GM18507 (cell line): ENCODE measurements at regions not wholly inside any gene's neighbourhood (a gene's known extent, or its start where the extent isn't known, plus 50 kb on each side); places are given as distances from the start of the nearest gene placed in this dataset.

Source experiments
- DNase-seq: peaks from one replicate; pipeline ENCODE4 v3.0.0; 2011; ENCODE audit warnings: low read depth; ENCODE audit not compliant: insufficient read length; ENCODE audit errors: extremely low spot score
- FAIRE-seq: peaks from 2 replicates; lab custom pipeline; 2011; peaks lifted over from hg19 to GRCh38; lab: Jason Lieb, UNC

- DNase-seq (no peak), FAIRE-seq (no peak)
Observed at GRCh38 chr5:125348936-125349831, 602.7 kb upstream of the ZNF608 start.

- DNase-seq (no peak), FAIRE-seq (no peak)
Observed at GRCh38 chr5:125357660-125358059, 611.2 kb upstream of the ZNF608 start.

GRCh38 chr5:125365747-125366146, 619.3 kb upstream of the ZNF608 start:
- FAIRE-seq: no peak
- no peak for DNase-seq

- DNase-seq: no peak
Observed at GRCh38 chr5:125367702-125368101, 621.3 kb upstream of the ZNF608 start.

GRCh38 chr5:125370461-125371205, 624.2 kb upstream of the ZNF608 start:
- DNase-seq (no peak), FAIRE-seq (no peak)

More at GRCh38 chr5:125367702-125368101, 621.3 kb upstream of the ZNF608 start:
- no peak for FAIRE-seq

GRCh38 chr5:125372694-125373631, 626.5 kb upstream of the ZNF608 start:
- DNase-seq: no peak

GRCh38 chr5:125375143-125375542, 628.7 kb upstream of the ZNF608 start:
- no peak for DNase-seq
- no peak for FAIRE-seq

More at GRCh38 chr5:125372694-125373631, 626.5 kb upstream of the ZNF608 start:
- no peak for FAIRE-seq

- DNase-seq (no peak), FAIRE-seq (no peak)
Observed at GRCh38 chr5:125376059-125376641, 629.7 kb upstream of the ZNF608 start.

- no peak for DNase-seq
- no peak for FAIRE-seq
Observed at GRCh38 chr5:125377141-125377540, 630.7 kb upstream of the ZNF608 start.

- no peak for FAIRE-seq
- no peak for DNase-seq
Observed at GRCh38 chr5:125381290-125381689, 634.9 kb upstream of the ZNF608 start.

GRCh38 chr5:125384071-125384470, 637.6 kb upstream of the ZNF608 start:
- FAIRE-seq (no peak), DNase-seq (no peak)

- DNase-seq (no peak), FAIRE-seq (no peak)
Observed at GRCh38 chr5:125390326-125390725, 643.9 kb upstream of the ZNF608 start.

- DNase-seq (no peak), FAIRE-seq (no peak)
Observed at GRCh38 chr5:125393221-125393815, 646.9 kb upstream of the ZNF608 start.

GRCh38 chr5:125394661-125395280, 648.3 kb upstream of the ZNF608 start:
- no peak for DNase-seq
- no peak for FAIRE-seq

GRCh38 chr5:125396462-125396861, 650.0 kb upstream of the ZNF608 start:
- DNase-seq (no peak), FAIRE-seq (no peak)

- no peak for DNase-seq
Observed at GRCh38 chr5:125398466-125398865, 652.0 kb upstream of the ZNF608 start.

GRCh38 chr5:125399885-125400284, 653.4 kb upstream of the ZNF608 start:
- FAIRE-seq: no peak
- no peak for DNase-seq

More at GRCh38 chr5:125398466-125398865, 652.0 kb upstream of the ZNF608 start:
- no peak for FAIRE-seq
